GDM1 (cell line): ENCODE measurements at regions not wholly inside any gene's neighbourhood (a gene's known extent, or its start where the extent isn't known, plus 50 kb on each side); places are given as distances from the start of the nearest gene placed in this dataset.
"Not testable (repeated sequence)": the region's sequence is repeated elsewhere in the genome, so short reads cannot be mapped to it uniquely, and the experiment has no call there.

ENCODE experiments used
- DNase-seq: peaks from one replicate; lab custom pipeline; 2025; lab: John Stamatoyannopoulos, UW

DNA sequence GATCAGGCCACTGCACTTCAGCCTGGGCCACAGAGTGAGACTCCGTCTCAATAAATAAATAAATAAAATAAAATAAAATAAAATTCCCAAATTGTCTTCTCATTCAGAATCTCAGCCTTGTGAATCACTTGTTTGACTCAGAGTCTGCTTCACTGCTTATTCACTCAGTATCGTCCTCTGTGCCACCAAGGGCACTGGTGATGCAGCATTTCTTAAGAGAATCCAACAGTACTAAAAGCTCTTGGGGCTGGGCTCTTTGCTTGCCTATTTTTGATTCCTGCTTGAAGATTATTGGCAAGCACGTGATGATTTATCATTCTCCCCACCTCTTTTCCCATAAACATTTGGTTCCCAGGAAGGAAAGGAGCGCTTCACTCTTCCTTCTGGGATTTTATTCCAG is 54.8 kb upstream of the HMGB1 start:
- DNase-seq: no peak

DNA sequence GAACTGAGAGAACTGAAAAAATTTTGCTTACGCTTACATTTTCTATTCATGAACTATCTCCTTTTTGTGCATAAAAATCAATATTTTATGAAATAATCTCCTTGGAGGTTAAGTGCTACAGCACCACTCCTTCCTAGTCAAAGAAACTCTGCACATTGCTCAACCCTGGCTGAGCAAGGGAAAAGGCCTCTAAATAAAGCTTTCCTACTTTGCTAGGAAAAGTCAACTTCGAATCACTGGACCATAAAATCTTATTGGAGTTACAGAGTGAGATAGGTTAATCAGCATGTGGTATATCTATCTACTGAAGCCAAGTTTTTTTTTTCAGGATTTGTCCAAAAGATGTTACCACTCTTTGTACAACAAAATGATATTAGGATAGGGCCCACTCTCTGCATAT is 57.5 kb upstream of the HMGB1 start:
- DNase-seq: no peak

DNA sequence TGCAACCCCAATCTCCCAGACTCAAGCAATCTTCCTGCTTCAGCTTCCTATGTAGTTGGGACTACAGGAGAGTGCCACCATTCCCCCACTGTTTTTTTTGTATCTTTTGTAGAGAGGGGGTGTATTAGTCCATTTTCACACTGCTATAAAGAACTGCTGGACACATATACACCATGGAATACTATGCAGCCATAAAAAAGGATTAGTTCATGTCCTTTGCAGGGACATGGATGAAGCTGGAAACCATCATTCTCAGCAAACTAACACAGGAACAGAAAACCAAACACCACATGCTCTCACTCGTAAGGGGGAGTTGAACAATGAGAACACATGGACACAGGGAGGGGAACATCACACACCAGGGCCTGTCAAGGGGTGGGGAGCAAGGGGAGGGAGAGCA is 58.1 kb upstream of the HMGB1 start:
- DNase-seq: not testable (repeated sequence)

DNA sequence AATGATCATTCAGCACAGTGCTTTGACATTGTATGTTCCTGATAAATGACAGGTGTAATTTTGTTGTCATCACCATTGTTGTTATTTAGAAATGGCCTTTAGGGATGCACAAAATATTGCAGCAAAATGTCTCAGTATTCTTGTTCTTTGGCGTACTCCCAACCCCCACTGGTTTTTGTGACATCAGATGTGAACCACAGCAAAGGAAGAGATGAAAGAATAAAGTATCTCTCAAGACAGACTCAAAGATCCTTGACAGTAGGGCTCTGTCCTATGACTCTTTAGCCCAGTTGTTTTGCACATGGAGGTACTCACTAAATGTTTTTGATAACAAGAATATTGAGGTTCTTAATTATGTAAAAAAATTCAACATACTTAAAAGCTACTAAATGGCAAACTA is 59.5 kb upstream of the HMGB1 start:
- not testable (repeated sequence) for DNase-seq

DNA sequence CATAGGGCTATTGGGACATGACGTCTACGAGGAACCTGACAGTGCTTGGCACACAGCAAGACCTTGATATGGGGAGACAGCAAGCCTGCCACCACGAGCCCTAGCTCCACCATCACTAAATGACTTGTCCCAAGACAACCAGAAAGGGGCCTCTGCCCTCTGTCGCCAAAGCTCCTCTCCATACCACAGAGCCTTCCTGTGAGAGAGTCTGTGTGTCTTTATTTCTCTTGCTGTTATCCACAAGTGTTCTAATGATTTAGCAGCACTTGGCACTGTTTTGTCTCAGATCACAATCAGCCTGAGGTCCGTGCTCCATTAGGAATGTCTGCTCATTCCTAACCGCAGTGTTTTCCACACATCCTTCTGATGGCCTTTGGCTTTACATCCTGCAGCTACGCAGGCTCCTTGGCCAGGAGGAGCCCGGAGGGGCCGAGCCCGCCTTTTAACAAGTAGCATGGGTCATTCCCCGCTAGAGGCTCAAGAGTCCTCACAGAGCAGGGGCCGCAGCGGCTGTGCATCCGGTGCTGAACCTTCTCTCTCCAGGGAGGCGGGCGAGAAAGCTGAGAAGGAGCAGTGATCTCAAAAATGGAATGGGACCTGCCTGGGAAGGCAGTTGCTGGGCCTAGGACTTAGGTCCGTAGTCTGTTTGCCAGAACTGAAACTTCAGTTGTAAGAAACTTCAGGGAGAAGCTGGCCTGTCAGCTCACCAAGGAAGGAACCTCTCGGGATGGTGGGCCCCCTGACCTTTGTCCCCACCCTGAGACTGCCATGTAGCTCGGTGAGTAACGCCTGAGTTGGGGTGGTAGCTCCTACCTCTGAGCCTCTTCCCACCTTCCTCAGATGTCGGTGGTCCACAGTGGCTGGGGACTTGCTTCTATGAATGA is 61.1 kb upstream of the HMGB1 start:
- no peak for DNase-seq

DNA sequence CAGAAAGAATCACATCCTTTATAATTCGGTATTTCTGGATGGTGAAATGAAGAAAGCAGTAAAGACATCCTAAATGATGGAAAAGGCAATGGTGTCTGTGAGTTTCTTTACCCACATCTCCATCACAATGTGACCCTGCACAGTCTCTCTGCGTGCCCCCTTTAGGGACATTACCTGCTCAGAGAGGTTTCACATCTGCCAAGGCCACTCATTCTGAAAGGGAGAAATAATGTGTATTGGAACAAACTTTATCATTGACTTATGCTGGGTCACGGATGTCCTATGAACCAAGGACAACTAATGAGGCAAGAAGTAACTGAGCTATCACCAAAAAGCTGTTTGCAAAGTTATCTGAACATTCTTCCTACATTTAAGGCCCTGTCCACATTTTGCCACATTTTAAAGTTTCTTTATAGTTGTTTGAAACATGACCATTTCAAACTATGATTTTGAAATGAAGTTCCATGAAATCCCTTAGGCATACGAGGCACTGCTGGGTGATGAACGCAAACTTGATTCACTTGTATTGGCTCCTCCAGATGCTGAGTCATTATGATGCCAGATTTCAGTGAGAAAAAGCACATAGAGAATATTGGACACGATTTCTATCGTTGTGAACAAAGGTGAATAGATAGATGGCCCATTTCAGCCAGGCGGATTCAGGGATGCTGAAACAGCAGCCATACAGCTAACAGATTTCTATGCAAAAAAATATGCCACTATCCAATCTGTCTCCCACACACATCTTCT is 63.5 kb upstream of the HMGB1 start:
- DNase-seq: no peak

DNA sequence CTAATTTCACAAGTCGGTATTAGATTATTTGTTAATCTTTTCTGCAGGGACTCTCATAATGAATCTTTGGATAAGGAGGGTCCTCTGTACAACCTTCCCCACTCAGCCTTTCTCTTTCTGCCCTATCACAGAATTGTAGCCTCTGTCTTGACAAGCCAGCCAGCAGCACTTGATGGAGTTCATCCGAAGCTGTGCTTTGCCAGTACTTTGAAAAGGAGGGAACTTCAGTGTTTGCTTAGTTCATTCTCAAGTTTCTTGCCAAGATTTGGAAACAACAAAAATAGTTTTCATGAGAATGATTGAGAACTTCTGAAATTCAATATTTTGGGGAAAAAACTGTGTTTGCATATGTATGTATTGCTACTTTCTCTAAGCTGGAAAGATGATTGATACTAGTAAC is 69.3 kb upstream of the HMGB1 start:
- no peak for DNase-seq

DNA sequence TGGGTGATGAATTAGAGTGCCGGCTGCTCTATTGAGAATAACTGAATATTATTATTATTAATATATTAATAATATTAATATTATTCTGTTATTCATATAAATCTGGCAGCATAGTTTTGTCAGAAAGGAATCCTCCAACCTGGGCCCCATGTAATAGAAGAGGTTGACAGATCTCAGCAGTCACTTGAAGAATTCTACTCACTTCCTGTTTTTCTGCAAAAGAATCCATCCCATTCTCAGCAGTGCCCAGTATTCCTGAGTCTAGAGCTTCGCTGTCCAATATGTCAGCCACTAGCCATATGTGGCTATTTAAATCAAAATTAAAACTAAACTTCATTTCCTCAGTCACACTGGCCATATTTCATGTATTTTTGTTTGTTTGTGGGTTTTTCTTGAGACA is 72.4 kb upstream of the USPL1 start:
- no peak for DNase-seq

DNA sequence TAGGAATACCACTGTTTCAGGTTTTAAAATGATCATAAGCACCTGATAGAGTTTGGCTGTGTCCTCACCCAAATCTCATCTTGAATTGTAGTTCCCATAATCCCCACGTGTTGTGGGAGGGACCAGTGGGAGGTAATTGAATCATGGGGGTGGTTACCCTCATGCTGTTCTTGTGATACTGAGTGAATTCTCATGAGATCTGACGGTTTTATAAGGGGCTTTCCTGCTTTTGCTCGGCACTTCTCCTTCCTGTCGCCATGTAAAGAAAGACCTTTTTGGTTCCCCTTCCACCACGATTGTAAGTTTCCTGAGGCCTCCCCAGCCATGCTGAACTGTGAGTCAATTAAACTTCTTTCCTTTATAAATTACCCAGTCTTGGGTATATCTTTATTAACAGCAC is 69.7 kb upstream of the USPL1 start:
- DNase-seq: not testable (repeated sequence)

DNA sequence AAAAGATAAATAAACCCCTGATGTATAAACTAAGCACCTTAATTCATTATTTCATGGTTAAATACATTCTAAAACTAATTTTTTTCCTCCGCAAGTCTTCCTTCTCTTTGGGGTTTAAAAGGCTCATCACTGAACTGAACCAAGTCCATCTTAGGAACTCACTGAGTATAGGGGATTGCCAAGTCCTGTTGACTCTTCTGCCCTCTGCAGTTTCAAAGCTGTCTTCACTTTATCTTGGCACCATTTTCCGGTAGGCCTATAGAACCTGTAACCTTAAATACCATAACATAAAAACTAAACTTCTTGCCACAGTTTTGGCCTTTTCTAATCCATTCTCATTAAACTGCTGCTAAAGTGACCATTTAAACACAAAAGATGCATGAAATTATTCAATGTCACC is 66.5 kb upstream of the USPL1 start:
- peak; percentile 50 for DNase-seq

DNA sequence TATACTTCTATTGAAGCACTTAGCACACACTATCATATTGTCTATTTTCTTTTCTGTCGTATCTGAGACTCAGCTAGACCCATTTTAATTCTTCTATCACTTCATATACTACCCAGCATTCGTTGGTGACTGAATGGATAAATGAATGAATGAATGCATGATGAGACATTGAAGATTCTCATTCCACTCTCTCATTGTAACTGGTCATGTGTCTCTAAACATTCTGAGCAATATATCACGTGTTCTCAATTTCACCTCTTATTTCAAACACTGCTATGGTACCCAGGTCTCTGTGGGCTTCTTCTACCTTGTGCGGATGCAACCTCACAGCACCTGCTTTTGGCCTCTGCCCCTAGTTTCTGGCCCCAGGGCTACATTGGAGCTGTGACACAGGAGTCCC is 65.2 kb upstream of the USPL1 start:
- no peak for DNase-seq

DNA sequence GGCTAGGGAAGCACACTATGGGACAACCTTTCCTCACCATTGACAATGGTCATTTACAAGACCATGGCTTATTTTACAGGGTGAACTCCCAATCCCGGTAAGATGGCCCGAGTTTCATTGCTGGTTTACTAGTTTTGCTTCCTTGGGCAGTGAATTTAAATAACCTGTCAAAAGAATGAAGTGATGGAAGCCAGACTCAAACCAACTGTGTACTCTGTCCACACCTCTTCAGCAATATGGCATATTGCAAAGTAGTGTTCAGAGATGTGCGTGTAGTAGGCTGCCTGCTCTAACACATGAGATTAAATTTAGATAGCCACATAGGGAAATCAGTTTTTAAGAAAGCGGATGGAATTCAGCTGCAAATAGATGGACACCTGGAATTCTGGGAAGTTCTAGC is 58.4 kb upstream of the USPL1 start:
- DNase-seq: no peak

DNA sequence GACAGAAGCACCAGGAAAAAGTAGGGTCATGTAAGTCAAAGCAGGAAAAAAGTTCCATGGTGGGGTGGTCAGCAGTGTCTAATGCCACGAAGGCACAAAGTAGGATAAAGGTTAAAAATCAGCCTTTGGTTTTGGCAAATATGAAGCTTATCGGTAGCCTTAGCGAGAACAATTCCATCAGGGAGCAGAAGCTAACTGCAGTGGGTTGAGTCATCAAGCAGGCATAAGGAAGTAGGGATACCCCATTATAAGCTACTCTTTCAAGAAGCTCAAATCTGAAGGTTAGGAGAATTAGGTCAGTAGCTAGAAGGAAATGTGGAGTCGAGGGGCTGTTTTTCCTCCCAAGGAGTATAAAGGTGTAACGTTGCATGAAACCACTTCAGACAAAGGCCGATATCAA is 57.5 kb upstream of the USPL1 start:
- DNase-seq: no peak

DNA sequence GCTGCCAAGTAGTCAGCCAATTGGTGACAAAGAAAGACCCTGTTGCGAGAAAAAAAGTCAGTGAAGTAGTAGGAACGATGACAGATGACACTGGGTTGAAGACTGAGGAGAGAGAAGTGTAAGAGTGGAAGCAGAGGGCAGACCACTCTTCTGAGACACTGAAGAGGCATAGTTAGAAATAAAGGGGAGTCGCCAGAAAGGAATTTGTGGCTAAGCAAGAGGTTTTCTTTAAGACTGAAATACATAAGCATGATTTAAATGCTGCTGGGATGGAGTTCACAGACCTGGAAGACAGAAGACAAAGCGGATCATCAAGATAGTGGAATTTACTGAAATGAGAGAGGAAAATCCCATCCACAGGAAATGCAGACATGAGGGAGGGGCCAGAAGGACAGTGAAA is 56.2 kb upstream of the USPL1 start:
- no peak for DNase-seq

DNA sequence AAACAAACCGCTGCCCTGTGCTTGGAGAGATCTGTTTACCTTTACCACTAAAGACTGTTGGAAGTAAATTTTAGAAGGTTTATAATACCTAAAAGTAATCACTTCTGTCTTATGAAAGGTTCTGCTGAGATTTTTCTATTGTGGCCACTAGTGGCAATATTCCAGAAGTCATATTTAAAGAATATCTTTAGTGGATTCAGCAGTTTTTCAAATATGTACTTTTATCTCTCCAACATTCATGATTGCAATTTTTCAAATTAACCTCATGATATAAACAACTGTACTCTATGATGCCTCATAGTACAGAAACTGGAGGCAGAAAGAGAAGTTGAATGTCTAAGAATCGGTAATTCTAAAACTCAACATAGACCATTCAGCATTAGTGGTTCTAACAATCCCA is 53.2 kb upstream of the USPL1 start:
- no peak for DNase-seq

DNA sequence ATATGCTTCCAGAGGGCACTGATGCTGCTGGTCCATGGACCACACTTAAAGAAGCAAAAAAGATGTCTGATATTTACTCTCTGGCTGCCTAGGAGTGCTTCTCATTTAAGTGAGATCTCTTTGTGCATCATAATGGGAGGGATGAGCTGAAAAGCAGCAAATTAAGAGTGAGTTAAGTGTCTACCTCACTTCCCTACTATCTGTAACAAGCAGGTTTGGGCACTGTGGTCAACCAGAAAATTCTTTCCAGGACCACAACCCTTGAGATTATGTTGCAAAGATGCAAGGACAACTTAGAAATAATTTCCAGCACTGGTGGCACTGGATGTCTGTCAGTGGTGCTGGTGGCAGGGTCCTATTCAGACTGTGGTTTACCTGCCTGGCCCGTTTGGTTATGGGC is 52.1 kb upstream of the USPL1 start:
- DNase-seq: no peak

DNA sequence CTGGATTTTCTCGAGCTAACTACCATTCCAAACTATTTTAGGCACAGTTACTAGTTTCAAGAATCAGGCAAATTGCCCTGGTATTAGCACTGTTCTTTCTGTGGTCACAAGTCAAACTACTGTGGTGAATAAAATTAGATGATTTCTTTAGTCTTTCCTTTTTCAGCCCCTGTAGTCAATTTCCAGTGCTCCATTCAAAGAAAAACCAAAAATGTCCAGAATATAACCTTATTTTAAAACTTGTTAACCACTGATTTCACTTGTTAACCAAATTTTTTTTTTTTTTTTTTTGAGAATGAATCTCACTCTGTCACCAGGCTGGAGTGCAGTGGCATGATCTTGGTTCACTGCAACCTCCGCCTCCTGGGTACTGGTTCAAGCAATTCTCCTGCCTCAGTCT is 50.6 kb upstream of the USPL1 start:
- no peak for DNase-seq
